Keratinocyte (primary cell): ENCODE measurements at regions not wholly inside any gene's neighbourhood (a gene's known extent, or its start where the extent isn't known, plus 50 kb on each side); places are given as distances from the start of the nearest gene placed in this dataset.

Source experiments
- DNase-seq: peaks from one replicate; pipeline ENCODE4 v3.0.0-alpha.2; 2011; ENCODE audit warnings: low read depth, missing footprints, low spot score
- FAIRE-seq: peaks from 2 replicates; lab custom pipeline; 2011; peaks lifted over from hg19 to GRCh38; lab: Jason Lieb, UNC
- H2AFZ ChIP-seq: 2 replicates; pipeline ENCODE4 v1.6.0; 2012; ENCODE audit warnings: low read length, control low read depth, inconsistent platforms; ENCODE audit not compliant: control insufficient read depth
- H3K27ac ChIP-seq: 2 replicates; pipeline ENCODE4 v1.5.1; 2011; ENCODE audit warnings: low read length; ENCODE audit not compliant: control insufficient read depth, insufficient read depth
- H3K27me3 ChIP-seq: 3 replicates; pipeline ENCODE4 v1.6.0; 2011; ENCODE audit warnings: low read length; ENCODE audit not compliant: control insufficient read depth, insufficient read depth; ENCODE audit errors: extremely low read depth
- H3K36me3 ChIP-seq, 2 experiments: 2 replicates in 1 of 2; 3 replicates in 1 of 2; pipeline ENCODE4 v1.5.1; 2011; ENCODE audit warnings: low read length in 2 of 2, mild to moderate bottlenecking in 1 of 2; ENCODE audit not compliant: control insufficient read depth in 2 of 2, insufficient read depth in 2 of 2; ENCODE audit errors: extremely low read depth in 1 of 2
- H3K4me1 ChIP-seq: 3 replicates; pipeline ENCODE4 v1.5.1; 2011; ENCODE audit warnings: low read length; ENCODE audit not compliant: control insufficient read depth, insufficient read depth; ENCODE audit errors: extremely low read depth
- H3K4me2 ChIP-seq: 3 replicates; pipeline ENCODE4 v1.6.0; 2011; ENCODE audit warnings: low read depth, low read length; ENCODE audit not compliant: control insufficient read depth, insufficient read depth; ENCODE audit errors: extremely low read depth
- H3K4me3 ChIP-seq, 3 experiments: fragments of 200-600 bp in 1 of 3; sonication (generic) in 1 of 3; 2 replicates in 2 of 3; 3 replicates in 1 of 3; pipeline ENCODE4 v1.5.1; 2011 to 2016; ENCODE audit warnings: low read length in 3 of 3, mild to moderate bottlenecking in 3 of 3, control low read depth in 2 of 3, inconsistent platforms in 1 of 3, low read depth in 1 of 3, mixed read lengths in 1 of 3, mixed run types in 1 of 3, moderate library complexity in 1 of 3; ENCODE audit not compliant: control insufficient read depth in 2 of 3, insufficient read depth in 2 of 3; ENCODE audit errors: extremely low read depth in 1 of 3
- H3K79me2 ChIP-seq: 2 replicates; pipeline ENCODE4 v1.6.0; 2012; ENCODE audit warnings: low read length; ENCODE audit not compliant: control insufficient read depth, insufficient read depth
- H3K9ac ChIP-seq: 3 replicates; pipeline ENCODE4 v1.6.0; 2011; ENCODE audit warnings: low read length; ENCODE audit not compliant: control insufficient read depth, insufficient read depth; ENCODE audit errors: extremely low read depth
- H3K9me1 ChIP-seq: 3 replicates; pipeline ENCODE4 v1.6.0; 2011; ENCODE audit warnings: low read length; ENCODE audit not compliant: control insufficient read depth, insufficient read depth; ENCODE audit errors: extremely low read depth
- H3K9me3 ChIP-seq: 2 replicates; pipeline ENCODE4 v1.5.1; 2012; ENCODE audit warnings: low read depth, low read length; ENCODE audit not compliant: control insufficient read depth
- H4K20me1 ChIP-seq: 3 replicates; pipeline ENCODE4 v1.6.0; 2011; ENCODE audit warnings: low read length; ENCODE audit not compliant: control insufficient read depth, insufficient read depth; ENCODE audit errors: extremely low read depth
- CTCF ChIP-seq, 3 experiments: IDR thresholded peaks in 1 of 3; conservative IDR thresholded peaks in 1 of 3; optimal IDR thresholded peaks in 1 of 3; 2 replicates in 2 of 3; 3 replicates in 1 of 3; pipeline versions ENCODE3 to v1.5.1; 2011; ENCODE audit warnings: low read length in 3 of 3, mild to moderate bottlenecking in 3 of 3, moderate library complexity in 2 of 3, control low read depth in 1 of 3, inconsistent platforms in 1 of 3; ENCODE audit not compliant: insufficient read depth in 2 of 3; ENCODE audit errors: extremely low read depth in 1 of 3
- EZH2 ChIP-seq: IDR thresholded peaks from one replicate; pipeline ENCODE4 v1.6.1; 2012; ENCODE audit warnings: inconsistent platforms, mild to moderate bottlenecking, low read length, moderate library complexity
- dilution Hi-C: fragments of 300-500 bp; cut with MboI; formaldehyde crosslinking; loops from one replicate; pipeline ENCODE4 v1.7.0; 2020; ENCODE audit warnings: low sequenced_read_pairs; ENCODE audit not compliant: extremely low pct_ligation_motif_present

DNA sequence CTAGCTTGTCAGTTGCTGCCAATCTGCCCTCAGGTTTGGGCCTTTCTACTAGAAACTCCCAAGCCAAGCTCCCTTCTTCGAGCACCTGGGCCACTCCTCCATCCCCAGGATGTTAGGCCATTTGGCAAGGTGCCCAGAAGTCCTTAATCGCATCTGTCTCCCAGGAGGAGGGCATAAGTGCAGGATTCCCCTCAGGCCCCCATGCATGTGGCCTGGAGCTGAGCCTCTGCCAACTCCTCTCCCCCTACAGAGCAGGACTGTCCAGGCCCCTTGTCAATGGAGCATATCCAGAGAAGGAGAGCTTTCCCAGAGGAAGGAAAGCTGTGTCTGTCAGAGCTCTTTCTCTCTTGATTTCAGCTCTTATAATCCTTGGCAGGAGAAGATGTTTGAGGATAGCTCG, 182.6 kb upstream of the ROPN1 start:
- dilution Hi-C loops = no loop called here
- no peak overlapping the region for H3K9ac ChIP-seq
- H3K79me2 ChIP-seq = no peaks in the 10 kb centered on the region
- no peaks in the 10 kb centered on the region for H3K36me3 ChIP-seq
- TF ChIP-seq CTCF (optimal IDR thresholded peaks at IDR 0.05 in 1 of 3, IDR thresholded peaks at IDR 0.05 in 1 of 3, conservative IDR thresholded peaks at IDR 0.05 in 1 of 3; ENCODE audit: extremely low read depth in 1 of 3, insufficient read depth in 2 of 3, low read length in 3 of 3) (no peak), EZH2 (no peak)
- no peak overlapping the region for H2AFZ ChIP-seq
- no peak overlapping the region for H3K4me2 ChIP-seq
- H3K9me1 ChIP-seq = no peaks in the 10 kb centered on the region
- H3K4me1 ChIP-seq = no peaks in the 10 kb centered on the region
- H4K20me1 ChIP-seq = no peaks in the 10 kb centered on the region
- no peak overlapping the region for H3K4me3 ChIP-seq
- DNase-seq = no peak
- no peak overlapping the region for H3K27ac ChIP-seq
- H3K27me3 ChIP-seq = peaks cover 2% of the 10 kb centered on the region
- H3K9me3 ChIP-seq = no peaks in the 10 kb centered on the region
- no peak for FAIRE-seq

GRCh38 chr3:124174910-124175874, 183.3 kb upstream of the ROPN1 start:
- H3K79me2 ChIP-seq = no peaks in the 10 kb centered on the region
- no peak overlapping the region for H3K4me3 ChIP-seq
- no peaks in the 10 kb centered on the region for H3K36me3 ChIP-seq
- H2AFZ ChIP-seq = no peak overlapping the region
- FAIRE-seq (no peak), DNase-seq (no peak)
- no peaks in the 10 kb centered on the region for H4K20me1 ChIP-seq
- no peaks in the 10 kb centered on the region for H3K27me3 ChIP-seq
- no peak for TF ChIP-seq EZH2
- no peak for TF ChIP-seq CTCF (optimal IDR thresholded peaks at IDR 0.05 in 1 of 3, IDR thresholded peaks at IDR 0.05 in 1 of 3, conservative IDR thresholded peaks at IDR 0.05 in 1 of 3; ENCODE audit: extremely low read depth in 1 of 3, insufficient read depth in 2 of 3, low read length in 3 of 3)
- no peaks in the 10 kb centered on the region for H3K9me1 ChIP-seq
- H3K9ac ChIP-seq = no peak overlapping the region
- no peak overlapping the region for H3K27ac ChIP-seq
- H3K4me2 ChIP-seq = no peak overlapping the region
- dilution Hi-C loops = no loop called here
- H3K9me3 ChIP-seq = no peaks in the 10 kb centered on the region
- no peaks in the 10 kb centered on the region for H3K4me1 ChIP-seq
